ENCODE measurements at regions not wholly inside any gene's neighbourhood (a gene's known extent, or its start where the extent isn't known, plus 50 kb on each side); places are given as distances from the start of the nearest gene placed in this dataset.

DNA sequence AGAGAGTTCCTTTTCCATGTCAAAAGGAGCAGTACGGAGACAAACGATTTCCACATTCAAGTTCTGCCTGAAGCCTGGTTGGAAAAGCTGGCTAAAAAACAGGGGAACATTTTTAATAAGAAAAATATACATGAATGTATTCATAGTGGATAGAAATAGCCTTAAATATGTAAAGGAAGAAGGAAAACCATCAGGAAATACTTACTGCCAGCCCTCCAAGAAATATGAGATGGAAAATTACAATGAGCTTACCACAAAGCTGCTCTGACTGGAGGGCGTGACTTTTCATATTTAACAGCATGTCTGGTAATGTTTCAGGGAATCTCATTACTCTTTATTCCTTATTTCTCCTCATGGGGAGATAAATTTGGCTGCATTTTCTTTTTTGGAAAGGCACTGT lies 75.9 kb upstream of the ZDHHC17 start:
- TF ChIP-seq POLR2A (IDR thresholded peaks at IDR 0.05) (no peak), POLR2AphosphoS5 (IDR thresholded peaks at IDR 0.05) (no peak), CTCF (IDR thresholded peaks at IDR 0.05) (no peak), EP300 (IDR thresholded peaks at IDR 0.05) (no peak)
